ENCODE measurements at regions not wholly inside any gene's neighbourhood (a gene's known extent, or its start where the extent isn't known, plus 50 kb on each side); places are given as distances from the start of the nearest gene placed in this dataset.

DNA sequence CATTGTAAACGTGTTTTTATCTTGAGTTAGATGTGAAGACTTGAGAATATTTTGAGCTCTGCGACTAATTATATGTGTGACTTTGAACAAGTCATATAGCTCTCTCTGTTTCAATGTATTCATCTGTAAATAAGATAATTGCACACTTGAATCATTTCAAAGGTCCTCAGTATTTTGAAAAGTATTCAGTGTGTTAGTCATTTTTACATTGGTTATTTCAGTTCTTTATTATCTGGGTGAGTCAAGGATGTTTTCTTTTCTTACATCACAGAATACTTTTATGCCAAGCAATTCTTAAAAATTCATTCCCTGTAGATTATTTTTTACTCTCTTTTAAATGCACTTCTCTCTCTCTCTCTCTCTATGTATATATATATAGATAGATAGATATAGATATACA, 1098.0 kb upstream of the ZEB2 start:
- RAD21 ChIA-PET (ENCODE audit: low non-redundant PET in 1 of 2, low total read pairs in 2 of 2, uncharacterized antibody in 2 of 2, unreplicated experiment in 2 of 2): no interaction called here
- Histone ChIP-seq H3K36me3 (ENCODE audit: control insufficient read depth in 1 of 2, insufficient read depth in 2 of 2, low read length in 2 of 2) (no peaks in the 10 kb centered on the region), H3K4me1 (ENCODE audit: control insufficient read depth in 1 of 2, insufficient read depth in 2 of 2, low read length in 2 of 2) (no peaks in the 10 kb centered on the region), H3K27me3 (ENCODE audit: insufficient read depth, low read length) (no peaks in the 10 kb centered on the region), H2AFZ (ENCODE audit: low read depth, low read length, poor library complexity, severe bottlenecking) (no peak overlapping the region), H3K4me2 (ENCODE audit: low read length) (no peak overlapping the region), H3K9me2 (ENCODE audit: insufficient read depth) (no peaks in the 10 kb centered on the region; the same call in 1 of the 2 replicates), H3K79me2 (ENCODE audit: insufficient read depth, low read length) (no peaks in the 10 kb centered on the region), H4K20me1 (ENCODE audit: insufficient read depth) (no peaks in the 10 kb centered on the region), H3K9ac (ENCODE audit: low read length) (no peak overlapping the region), H3K4me3 (replicated peaks in 1 of 2; ENCODE audit: low read depth in 1 of 2, low read length in 2 of 2) (no peak overlapping the region), H3K9me3 (ENCODE audit: control insufficient read depth in 1 of 2, insufficient read depth in 1 of 2, low read depth in 1 of 2, low read length in 2 of 2) (no peaks in the 10 kb centered on the region), H3K27ac (ENCODE audit: low read depth, low read length) (no peak overlapping the region)
- no peak for ATAC-seq
- POLR2A ChIA-PET: no interaction called here
- intact Hi-C loops (cut with micrococcal nuclease): no loop called here
- CTCF ChIA-PET: no interaction called here
- no peak for DNase-seq (ENCODE audit: low read depth, low spot score)
- TF ChIP-seq, protein P1, sequence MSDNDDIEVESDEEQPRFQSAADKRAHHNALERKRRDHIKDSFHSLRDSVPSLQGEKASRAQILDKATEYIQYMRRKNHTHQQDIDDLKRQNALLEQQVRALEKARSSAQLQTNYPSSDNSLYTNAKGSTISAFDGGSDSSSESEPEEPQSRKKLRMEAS (IDR thresholded peaks at IDR 0.05): no peak
- TF ChIP-seq EZH2phosphoT487 (IDR thresholded peaks at IDR 0.05; ENCODE audit: borderline replicate concordance) (no peak), SRF (IDR thresholded peaks at IDR 0.05; ENCODE audit: low read depth) (no peak), EGR1 (IDR thresholded peaks at IDR 0.05; ENCODE audit: low read depth) (no peak), SIN3A (IDR thresholded peaks at IDR 0.05; ENCODE audit: low read depth) (no peak), ZNF274 (IDR thresholded peaks at IDR 0.05; ENCODE audit: low read depth, low read length) (no peak), FOSL1 (IDR thresholded peaks at IDR 0.05; ENCODE audit: low read depth) (no peak), POLR2AphosphoS5 (IDR thresholded peaks at IDR 0.05; ENCODE audit: low read depth, low read length) (no peak), TCF7L2 (IDR thresholded peaks at IDR 0.05; ENCODE audit: borderline replicate concordance, extremely low read depth, insufficient read depth, insufficient read length) (no peak), ZFX (IDR thresholded peaks at IDR 0.05) (no peak), JUND (IDR thresholded peaks at IDR 0.05) (no peak), POLR2A (IDR thresholded peaks at IDR 0.05; ENCODE audit: borderline replicate concordance, extremely low read depth, insufficient read depth, insufficient read length) (no peak), CEBPB (IDR thresholded peaks at IDR 0.05; ENCODE audit: low read depth) (no peak), RAD21 (IDR thresholded peaks at IDR 0.05; ENCODE audit: low read depth) (no peak)
- TF ChIP-seq, protein P2, sequence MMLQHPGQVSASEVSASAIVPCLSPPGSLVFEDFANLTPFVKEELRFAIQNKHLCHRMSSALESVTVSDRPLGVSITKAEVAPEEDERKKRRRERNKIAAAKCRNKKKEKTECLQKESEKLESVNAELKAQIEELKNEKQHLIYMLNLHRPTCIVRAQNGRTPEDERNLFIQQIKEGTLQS (IDR thresholded peaks at IDR 0.05): no peak
- TF ChIP-seq, protein P3, sequence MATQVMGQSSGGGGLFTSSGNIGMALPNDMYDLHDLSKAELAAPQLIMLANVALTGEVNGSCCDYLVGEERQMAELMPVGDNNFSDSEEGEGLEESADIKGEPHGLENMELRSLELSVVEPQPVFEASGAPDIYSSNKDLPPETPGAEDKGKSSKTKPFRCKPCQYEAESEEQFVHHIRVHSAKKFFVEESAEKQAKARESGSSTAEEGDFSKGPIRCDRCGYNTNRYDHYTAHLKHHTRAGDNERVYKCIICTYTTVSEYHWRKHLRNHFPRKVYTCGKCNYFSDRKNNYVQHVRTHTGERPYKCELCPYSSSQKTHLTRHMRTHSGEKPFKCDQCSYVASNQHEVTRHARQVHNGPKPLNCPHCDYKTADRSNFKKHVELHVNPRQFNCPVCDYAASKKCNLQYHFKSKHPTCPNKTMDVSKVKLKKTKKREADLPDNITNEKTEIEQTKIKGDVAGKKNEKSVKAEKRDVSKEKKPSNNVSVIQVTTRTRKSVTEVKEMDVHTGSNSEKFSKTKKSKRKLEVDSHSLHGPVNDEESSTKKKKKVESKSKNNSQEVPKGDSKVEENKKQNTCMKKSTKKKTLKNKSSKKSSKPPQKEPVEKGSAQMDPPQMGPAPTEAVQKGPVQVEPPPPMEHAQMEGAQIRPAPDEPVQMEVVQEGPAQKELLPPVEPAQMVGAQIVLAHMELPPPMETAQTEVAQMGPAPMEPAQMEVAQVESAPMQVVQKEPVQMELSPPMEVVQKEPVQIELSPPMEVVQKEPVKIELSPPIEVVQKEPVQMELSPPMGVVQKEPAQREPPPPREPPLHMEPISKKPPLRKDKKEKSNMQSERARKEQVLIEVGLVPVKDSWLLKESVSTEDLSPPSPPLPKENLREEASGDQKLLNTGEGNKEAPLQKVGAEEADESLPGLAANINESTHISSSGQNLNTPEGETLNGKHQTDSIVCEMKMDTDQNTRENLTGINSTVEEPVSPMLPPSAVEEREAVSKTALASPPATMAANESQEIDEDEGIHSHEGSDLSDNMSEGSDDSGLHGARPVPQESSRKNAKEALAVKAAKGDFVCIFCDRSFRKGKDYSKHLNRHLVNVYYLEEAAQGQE (IDR thresholded peaks at IDR 0.05; ENCODE audit: low read depth): no peak
- TF ChIP-seq, protein P4, sequence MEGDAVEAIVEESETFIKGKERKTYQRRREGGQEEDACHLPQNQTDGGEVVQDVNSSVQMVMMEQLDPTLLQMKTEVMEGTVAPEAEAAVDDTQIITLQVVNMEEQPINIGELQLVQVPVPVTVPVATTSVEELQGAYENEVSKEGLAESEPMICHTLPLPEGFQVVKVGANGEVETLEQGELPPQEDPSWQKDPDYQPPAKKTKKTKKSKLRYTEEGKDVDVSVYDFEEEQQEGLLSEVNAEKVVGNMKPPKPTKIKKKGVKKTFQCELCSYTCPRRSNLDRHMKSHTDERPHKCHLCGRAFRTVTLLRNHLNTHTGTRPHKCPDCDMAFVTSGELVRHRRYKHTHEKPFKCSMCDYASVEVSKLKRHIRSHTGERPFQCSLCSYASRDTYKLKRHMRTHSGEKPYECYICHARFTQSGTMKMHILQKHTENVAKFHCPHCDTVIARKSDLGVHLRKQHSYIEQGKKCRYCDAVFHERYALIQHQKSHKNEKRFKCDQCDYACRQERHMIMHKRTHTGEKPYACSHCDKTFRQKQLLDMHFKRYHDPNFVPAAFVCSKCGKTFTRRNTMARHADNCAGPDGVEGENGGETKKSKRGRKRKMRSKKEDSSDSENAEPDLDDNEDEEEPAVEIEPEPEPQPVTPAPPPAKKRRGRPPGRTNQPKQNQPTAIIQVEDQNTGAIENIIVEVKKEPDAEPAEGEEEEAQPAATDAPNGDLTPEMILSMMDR (IDR thresholded peaks at IDR 0.05 in 2 of 3, conservative IDR thresholded peaks at IDR 0.05 in 1 of 3; ENCODE audit: borderline replicate concordance in 1 of 3, insufficient read depth in 1 of 3, low read depth in 2 of 3, low read length in 2 of 3): no peak
- BruUV-seq (replicated peaks): no TSS peak
